HG02938 (cell line): ENCODE measurements at regions not wholly inside any gene's neighbourhood (a gene's known extent, or its start where the extent isn't known, plus 50 kb on each side); places are given as distances from the start of the nearest gene placed in this dataset.

Source experiments
- ATAC-seq: cut with Tn5 transposase; IDR thresholded peaks from one replicate; pipeline ENCODE4 v1.9.1; 2021; ENCODE audit warnings: mild to moderate bottlenecking, moderate library complexity; ENCODE audit not compliant: unreplicated experiment

GRCh38 chr17:77865716-77866115, 92.8 kb upstream of the TNRC6C start:
- ATAC-seq = no peak

GRCh38 chr17:77867308-77867781, 91.2 kb upstream of the TNRC6C start:
- no peak for ATAC-seq

- no peak for ATAC-seq
Observed at GRCh38 chr17:77867976-77868713, 90.4 kb upstream of the TNRC6C start.

- ATAC-seq = no peak
Observed at GRCh38 chr17:77869041-77869599, 89.4 kb upstream of the TNRC6C start.

- ATAC-seq = peak; percentile 77
Observed at GRCh38 chr17:77869665-77870132, 88.8 kb upstream of the TNRC6C start.

- ATAC-seq = no peak
Observed at GRCh38 chr17:77872199-77872598, 86.3 kb upstream of the TNRC6C start.

- no peak for ATAC-seq
Observed at GRCh38 chr17:77872714-77873499, 85.6 kb upstream of the TNRC6C start.

- ATAC-seq = no peak
Observed at GRCh38 chr17:77873500-77874302, 84.8 kb upstream of the TNRC6C start.

- ATAC-seq = no peak
Observed at GRCh38 chr17:77874303-77875050, 84.0 kb upstream of the TNRC6C start.

GRCh38 chr17:77875051-77875780, 83.3 kb upstream of the TNRC6C start:
- ATAC-seq = no peak

- ATAC-seq = no peak
Observed at GRCh38 chr17:77875881-77876509, 82.5 kb upstream of the TNRC6C start.

- no peak for ATAC-seq
Observed at GRCh38 chr17:77877036-77877435, 81.5 kb upstream of the TNRC6C start.

GRCh38 chr17:77877646-77878355, 80.7 kb upstream of the TNRC6C start:
- ATAC-seq = no peak

GRCh38 chr17:77879226-77879895, 79.1 kb upstream of the TNRC6C start:
- ATAC-seq = no peak

GRCh38 chr17:77879896-77880280, 78.6 kb upstream of the TNRC6C start:
- ATAC-seq = no peak

- no peak for ATAC-seq
Observed at GRCh38 chr17:77880711-77881450, 77.6 kb upstream of the TNRC6C start.

- peak; percentile 81 for ATAC-seq
Observed at GRCh38 chr17:77881545-77881944, 77.0 kb upstream of the TNRC6C start.
